Heart left ventricle (tissue), 13 donors: ENCODE measurements at regions not wholly inside any gene's neighbourhood (a gene's known extent, or its start where the extent isn't known, plus 50 kb on each side); places are given as distances from the start of the nearest gene placed in this dataset.

Source experiments
- POLR2A ChIP-seq, 2 donors: fragments of 450-650 bp; IDR thresholded peaks; one replicate each; pipeline ENCODE4 v1.6.1; 2017; ENCODE audit warnings: antibody characterized with exemption in 2 of 2, mild to moderate bottlenecking in 2 of 2, moderate library complexity in 2 of 2
- TF ChIP-seq, protein P1 (sequence below), 12 donors: fragments of 200-600 bp; sonication (generic) in 4 of 12; IDR thresholded peaks; one replicate each; pipeline versions ENCODE4 v1.5.0 to v1.8.0; 2018 to 2022; ENCODE audit warnings: antibody characterized with exemption in 12 of 12, mild to moderate bottlenecking in 5 of 12
- donor health status: ischemic (EF 13 %, LVEDD 7.1; RV severe dilation, severe dysfunction).
- donor health status: DM: no; HTN: yes; CAD: no.
- donor health status: DM: no; HTN: no; CAD: no.
- donor health status: ischemic (EF 25% LVEDD 6.9; RV normal size, moderate dysfunction).
- donor health status: ischemic (EF 25% LVEDD 5.7; RV mildly dilated, moderate dysfunction).
- donor health status: ischemic (EF 35%, LVEDD 5.7; RV mildly dilated, moderate dysfunction).
- donor health status: nonischemic (EF 11% LVEDD 7.7; RV severe dilation, severe dysfunction).
- donor health status: DM: yes; HTN: yes; CAD: no.
- donor health status: PGD.
- donor health status: ischemic (EF 29% LVEDD 5.4; RV normal size, mild dysfunction).
- donor health status: nonischemic (EF 23%, LVEDD 6.1; RV moderate dilation, normal function).

DNA sequence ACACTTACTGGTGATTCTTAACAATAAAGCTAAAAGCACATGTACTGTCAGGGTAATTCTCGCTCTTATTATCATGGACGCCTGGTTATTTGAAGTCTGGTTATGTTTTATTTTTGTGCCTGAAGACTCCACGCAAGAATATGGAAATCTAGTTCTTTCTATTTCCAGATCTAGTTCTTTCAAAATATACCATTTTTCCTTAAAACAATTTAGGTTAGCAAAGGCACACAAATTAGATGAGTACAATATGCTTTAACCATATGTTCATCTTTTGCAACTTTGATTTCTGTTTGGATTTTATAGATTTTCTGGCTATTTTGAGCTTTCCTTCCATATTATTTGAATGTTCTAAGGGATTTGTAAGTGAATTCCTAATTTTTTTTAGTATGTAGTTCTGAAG lies 1783.1 kb downstream of the PCDH7 start:
- TF ChIP-seq, protein P1, sequence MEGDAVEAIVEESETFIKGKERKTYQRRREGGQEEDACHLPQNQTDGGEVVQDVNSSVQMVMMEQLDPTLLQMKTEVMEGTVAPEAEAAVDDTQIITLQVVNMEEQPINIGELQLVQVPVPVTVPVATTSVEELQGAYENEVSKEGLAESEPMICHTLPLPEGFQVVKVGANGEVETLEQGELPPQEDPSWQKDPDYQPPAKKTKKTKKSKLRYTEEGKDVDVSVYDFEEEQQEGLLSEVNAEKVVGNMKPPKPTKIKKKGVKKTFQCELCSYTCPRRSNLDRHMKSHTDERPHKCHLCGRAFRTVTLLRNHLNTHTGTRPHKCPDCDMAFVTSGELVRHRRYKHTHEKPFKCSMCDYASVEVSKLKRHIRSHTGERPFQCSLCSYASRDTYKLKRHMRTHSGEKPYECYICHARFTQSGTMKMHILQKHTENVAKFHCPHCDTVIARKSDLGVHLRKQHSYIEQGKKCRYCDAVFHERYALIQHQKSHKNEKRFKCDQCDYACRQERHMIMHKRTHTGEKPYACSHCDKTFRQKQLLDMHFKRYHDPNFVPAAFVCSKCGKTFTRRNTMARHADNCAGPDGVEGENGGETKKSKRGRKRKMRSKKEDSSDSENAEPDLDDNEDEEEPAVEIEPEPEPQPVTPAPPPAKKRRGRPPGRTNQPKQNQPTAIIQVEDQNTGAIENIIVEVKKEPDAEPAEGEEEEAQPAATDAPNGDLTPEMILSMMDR (IDR thresholded peaks at IDR 0.05): no peak
- no peak for TF ChIP-seq POLR2A (IDR thresholded peaks at IDR 0.05)
